Neural progenitor cell (in vitro differentiated cells): ENCODE measurements at regions not wholly inside any gene's neighbourhood (a gene's known extent, or its start where the extent isn't known, plus 50 kb on each side); places are given as distances from the start of the nearest gene placed in this dataset.

Source experiments
- EZH2 ChIP-seq: fragments of 200-600 bp; sonication (generic); IDR thresholded peaks from 2 replicates; pipeline ENCODE4 v1.6.1; 2017; ENCODE audit warnings: antibody characterized with exemption, mild to moderate bottlenecking, moderate library complexity
- EZH2phosphoT487 ChIP-seq: fragments of 200-600 bp; sonication (generic); IDR thresholded peaks from 2 replicates; pipeline ENCODE4 v1.6.1; 2017; ENCODE audit warnings: antibody characterized with exemption
- TF ChIP-seq, protein P1 (sequence below): fragments of 200-600 bp; sonication (generic); IDR thresholded peaks from 2 replicates; pipeline ENCODE4 v1.5.1; 2017; ENCODE audit warnings: antibody characterized with exemption, mild to moderate bottlenecking

- TF ChIP-seq EZH2phosphoT487, result no peak
- no peak for TF ChIP-seq EZH2
- TF ChIP-seq, protein P1, sequence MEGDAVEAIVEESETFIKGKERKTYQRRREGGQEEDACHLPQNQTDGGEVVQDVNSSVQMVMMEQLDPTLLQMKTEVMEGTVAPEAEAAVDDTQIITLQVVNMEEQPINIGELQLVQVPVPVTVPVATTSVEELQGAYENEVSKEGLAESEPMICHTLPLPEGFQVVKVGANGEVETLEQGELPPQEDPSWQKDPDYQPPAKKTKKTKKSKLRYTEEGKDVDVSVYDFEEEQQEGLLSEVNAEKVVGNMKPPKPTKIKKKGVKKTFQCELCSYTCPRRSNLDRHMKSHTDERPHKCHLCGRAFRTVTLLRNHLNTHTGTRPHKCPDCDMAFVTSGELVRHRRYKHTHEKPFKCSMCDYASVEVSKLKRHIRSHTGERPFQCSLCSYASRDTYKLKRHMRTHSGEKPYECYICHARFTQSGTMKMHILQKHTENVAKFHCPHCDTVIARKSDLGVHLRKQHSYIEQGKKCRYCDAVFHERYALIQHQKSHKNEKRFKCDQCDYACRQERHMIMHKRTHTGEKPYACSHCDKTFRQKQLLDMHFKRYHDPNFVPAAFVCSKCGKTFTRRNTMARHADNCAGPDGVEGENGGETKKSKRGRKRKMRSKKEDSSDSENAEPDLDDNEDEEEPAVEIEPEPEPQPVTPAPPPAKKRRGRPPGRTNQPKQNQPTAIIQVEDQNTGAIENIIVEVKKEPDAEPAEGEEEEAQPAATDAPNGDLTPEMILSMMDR, result no peak
Measured at GRCh38 chr7:3229904-3230470, 71.1 kb upstream of the SDK1 start.
